ENCODE measurements at regions not wholly inside any gene's neighbourhood (a gene's known extent, or its start where the extent isn't known, plus 50 kb on each side); places are given as distances from the start of the nearest gene placed in this dataset.

DNA sequence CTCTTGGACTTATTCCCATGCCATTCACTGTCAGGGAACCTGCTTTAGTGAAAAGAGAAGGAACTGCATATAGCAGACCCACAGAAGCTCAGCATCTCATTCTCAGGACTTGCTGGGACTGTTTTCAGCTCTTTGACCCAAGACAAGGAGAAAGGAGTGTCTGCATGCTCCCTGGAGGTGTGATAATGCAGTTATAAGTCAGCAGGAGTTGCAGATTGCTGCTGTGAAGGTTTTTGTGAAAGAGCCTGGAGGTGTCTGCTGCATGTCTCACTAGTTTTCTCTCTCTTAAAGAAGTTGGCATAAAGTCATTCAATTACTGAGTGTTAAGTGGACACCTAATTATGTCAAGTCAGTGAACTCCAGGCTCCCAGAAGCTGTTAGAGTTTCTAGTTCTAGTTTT lies 343.4 kb downstream of the BRINP2 start:
- TF ChIP-seq CEBPB (IDR thresholded peaks at IDR 0.05; ENCODE audit: low read depth, low read length) = no peak
- no peak for TF ChIP-seq RAD21 (IDR thresholded peaks at IDR 0.05; ENCODE audit: low read length)
- no peak for TF ChIP-seq NFE2L2 (IDR thresholded peaks at IDR 0.05; ENCODE audit: low read depth, low read length)
- TF ChIP-seq, protein P1, sequence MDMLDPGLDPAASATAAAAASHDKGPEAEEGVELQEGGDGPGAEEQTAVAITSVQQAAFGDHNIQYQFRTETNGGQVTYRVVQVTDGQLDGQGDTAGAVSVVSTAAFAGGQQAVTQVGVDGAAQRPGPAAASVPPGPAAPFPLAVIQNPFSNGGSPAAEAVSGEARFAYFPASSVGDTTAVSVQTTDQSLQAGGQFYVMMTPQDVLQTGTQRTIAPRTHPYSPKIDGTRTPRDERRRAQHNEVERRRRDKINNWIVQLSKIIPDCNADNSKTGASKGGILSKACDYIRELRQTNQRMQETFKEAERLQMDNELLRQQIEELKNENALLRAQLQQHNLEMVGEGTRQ (IDR thresholded peaks at IDR 0.05; ENCODE audit: low read depth, low read length) = no peak
- TF ChIP-seq RFX5 (IDR thresholded peaks at IDR 0.05; ENCODE audit: low read depth, low read length) = no peak
- no peak for TF ChIP-seq BHLHE40 (IDR thresholded peaks at IDR 0.05; ENCODE audit: low read depth, low read length)
- TF ChIP-seq MAFK (IDR thresholded peaks at IDR 0.05; ENCODE audit: low read depth, low read length) = no peak
- no peak for TF ChIP-seq FOS (IDR thresholded peaks at IDR 0.05; ENCODE audit: low read depth, low read length)
- TF ChIP-seq CHD1 (IDR thresholded peaks at IDR 0.05; ENCODE audit: low read depth, low read length) = no peak
- TF ChIP-seq, protein P2, sequence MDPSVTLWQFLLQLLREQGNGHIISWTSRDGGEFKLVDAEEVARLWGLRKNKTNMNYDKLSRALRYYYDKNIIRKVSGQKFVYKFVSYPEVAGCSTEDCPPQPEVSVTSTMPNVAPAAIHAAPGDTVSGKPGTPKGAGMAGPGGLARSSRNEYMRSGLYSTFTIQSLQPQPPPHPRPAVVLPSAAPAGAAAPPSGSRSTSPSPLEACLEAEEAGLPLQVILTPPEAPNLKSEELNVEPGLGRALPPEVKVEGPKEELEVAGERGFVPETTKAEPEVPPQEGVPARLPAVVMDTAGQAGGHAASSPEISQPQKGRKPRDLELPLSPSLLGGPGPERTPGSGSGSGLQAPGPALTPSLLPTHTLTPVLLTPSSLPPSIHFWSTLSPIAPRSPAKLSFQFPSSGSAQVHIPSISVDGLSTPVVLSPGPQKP (IDR thresholded peaks at IDR 0.05; ENCODE audit: borderline replicate concordance, low read depth, low read length) = no peak
- TF ChIP-seq, protein P3, sequence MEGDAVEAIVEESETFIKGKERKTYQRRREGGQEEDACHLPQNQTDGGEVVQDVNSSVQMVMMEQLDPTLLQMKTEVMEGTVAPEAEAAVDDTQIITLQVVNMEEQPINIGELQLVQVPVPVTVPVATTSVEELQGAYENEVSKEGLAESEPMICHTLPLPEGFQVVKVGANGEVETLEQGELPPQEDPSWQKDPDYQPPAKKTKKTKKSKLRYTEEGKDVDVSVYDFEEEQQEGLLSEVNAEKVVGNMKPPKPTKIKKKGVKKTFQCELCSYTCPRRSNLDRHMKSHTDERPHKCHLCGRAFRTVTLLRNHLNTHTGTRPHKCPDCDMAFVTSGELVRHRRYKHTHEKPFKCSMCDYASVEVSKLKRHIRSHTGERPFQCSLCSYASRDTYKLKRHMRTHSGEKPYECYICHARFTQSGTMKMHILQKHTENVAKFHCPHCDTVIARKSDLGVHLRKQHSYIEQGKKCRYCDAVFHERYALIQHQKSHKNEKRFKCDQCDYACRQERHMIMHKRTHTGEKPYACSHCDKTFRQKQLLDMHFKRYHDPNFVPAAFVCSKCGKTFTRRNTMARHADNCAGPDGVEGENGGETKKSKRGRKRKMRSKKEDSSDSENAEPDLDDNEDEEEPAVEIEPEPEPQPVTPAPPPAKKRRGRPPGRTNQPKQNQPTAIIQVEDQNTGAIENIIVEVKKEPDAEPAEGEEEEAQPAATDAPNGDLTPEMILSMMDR (conservative IDR thresholded peaks at IDR 0.05; ENCODE audit: low read depth, low read length) = no peak
- no peak for TF ChIP-seq POLR2A (IDR thresholded peaks at IDR 0.05; ENCODE audit: low read depth, low read length)
- TF ChIP-seq MAZ (IDR thresholded peaks at IDR 0.05; ENCODE audit: borderline replicate concordance, low read depth, low read length) = no peak
- H2BK5ac ChIP-seq (ENCODE audit: low read depth, low read length, poor library complexity, severe bottlenecking) = no peak overlapping the region
- no peak overlapping the region for H2BK15ac ChIP-seq (ENCODE audit: low read depth, low read length)
- no peak overlapping the region for H3K18ac ChIP-seq (ENCODE audit: low read depth, low read length)
- no peaks in the 10 kb centered on the region for H3K36me3 ChIP-seq (ENCODE audit: control insufficient read depth, insufficient read depth, low read length)
- no peak overlapping the region for H2BK20ac ChIP-seq (ENCODE audit: low read depth, low read length)
- H2AK5ac ChIP-seq (ENCODE audit: low read depth, low read length) = no peak overlapping the region
- ChIA-PET POLR2A (ENCODE audit: unreplicated experiment) (no interaction called here), CTCF (no interaction called here)
- H3K56ac ChIP-seq (ENCODE audit: extremely low read depth, insufficient read depth, low read length) = no peak overlapping the region
- BruUV-seq (replicated peaks) = no TSS peak
- H2AFZ ChIP-seq (replicated peaks; ENCODE audit: low read length, poor library complexity) = no peak overlapping the region
- H3K9me1 ChIP-seq (ENCODE audit: insufficient read depth, low read length) = no peaks in the 10 kb centered on the region
- H3K27me3 ChIP-seq (ENCODE audit: control insufficient read depth, insufficient read depth, low read length) = no peaks in the 10 kb centered on the region
- H3K79me1 ChIP-seq (ENCODE audit: low read depth in 1 of 2, low read length in 2 of 2) = no peaks in the 10 kb centered on the region
- no peaks in the 10 kb centered on the region for H4K20me1 ChIP-seq (ENCODE audit: insufficient read depth, low read length)
- no peak overlapping the region for H3K4me2 ChIP-seq (ENCODE audit: low read depth, low read length)
- H3K27ac ChIP-seq (ENCODE audit: insufficient read depth, low read length) = no peak overlapping the region
- H4K91ac ChIP-seq (ENCODE audit: insufficient read depth, low read depth, low read length) = no peak overlapping the region
- dilution Hi-C loops (cut with HindIII; ENCODE audit: low sequenced_read_pairs, unreplicated experiment) (no loop called here), intact Hi-C loops (cut with micrococcal nuclease) (no loop called here), in situ Hi-C loops (cut with MboI; ENCODE audit: low sequenced_read_pairs) (no loop called here)
- no peak overlapping the region for H2AK9ac ChIP-seq (replicated peaks; ENCODE audit: low read depth, low read length, poor library complexity)
- H3K4me1 ChIP-seq (ENCODE audit: control insufficient read depth, insufficient read depth, low read length) = no peaks in the 10 kb centered on the region
- H3K4ac ChIP-seq (ENCODE audit: low read depth, low read length) = no peak overlapping the region
- H4K5ac ChIP-seq (ENCODE audit: low read depth, low read length) = no peak overlapping the region
- no peak overlapping the region for H3K23ac ChIP-seq (ENCODE audit: low read depth, low read length)
- no peaks in the 10 kb centered on the region for H3K9me3 ChIP-seq (ENCODE audit: control insufficient read depth, insufficient read depth, low read length)
- no peak for DNase-seq
- H3K14ac ChIP-seq (replicated peaks; ENCODE audit: low read depth, low read length) = no peak overlapping the region
- H4K8ac ChIP-seq (ENCODE audit: low read depth in 2 of 2, low read length in 2 of 2) = no peak overlapping the region
- no peak overlapping the region for H3K9ac ChIP-seq (ENCODE audit: low read depth, low read length)
- H3K4me3 ChIP-seq (ENCODE audit: insufficient read depth, low read depth, low read length) = no peak overlapping the region
- ATAC-seq (ENCODE audit: low read depth) = no peak
- no peak overlapping the region for H2BK120ac ChIP-seq (ENCODE audit: low read depth, low read length)
